K562 (cell line): ENCODE measurements at regions not wholly inside any gene's neighbourhood (a gene's known extent, or its start where the extent isn't known, plus 50 kb on each side); places are given as distances from the start of the nearest gene placed in this dataset.
A peak's percentile ranks its signal among the peaks of the same experiment; 100 is the strongest.

ENCODE experiments used
- ATAC-seq: fragments of 200-7000 bp; cut with Tn5 transposase; 3 replicates; pipeline ENCODE4 v1.9.1; 2020; ENCODE audit warnings: moderate library complexity
- BruUV-seq: library from RNA; stranded (reverse); fragments of 400-500 nt; replicated peaks from 2 replicates; lab custom pipeline; 2021; lab: Mats Ljungman, UMichigan
- CTCF ChIA-PET: fragments of 300-600 bp; formaldehyde crosslinking; extraction: SDS; loops from one replicate; lab custom pipeline; 2021; ENCODE audit warnings: low intra/inter-chr PET ratio; lab: Yijun Ruan, JAX
- POLR2A ChIA-PET: fragments of 300-600, 350-650 bp; sonication (Branson Sonifier 250); formaldehyde crosslinking; extraction: SDS; loops from one replicate; lab custom pipeline; 2021; ENCODE audit warnings: antibody characterized with exemption, inconsistent platforms; lab: Yijun Ruan, JAX
- DNase-seq, 4 experiments: peaks; one replicate each; pipeline versions ENCODE4 v3.0.0 to v3.0.0-alpha.2; 2011 to 2018; ENCODE audit warnings: low spot score in 3 of 4, mixed read lengths in 3 of 4; ENCODE audit errors: extremely low read depth in 1 of 4
- FAIRE-seq: peaks from 2 replicates; lab custom pipeline; 2011; peaks lifted over from hg19 to GRCh38; lab: Jason Lieb, UNC
- H2AFZ ChIP-seq: 2 replicates; pipeline ENCODE4 v1.6.0; 2011; ENCODE audit warnings: low read depth, low read length, control low read depth, inconsistent platforms
- H3K27ac ChIP-seq: fragments of 200-600 bp; 3 replicates; pipeline ENCODE4 v1.8.0; 2011; ENCODE audit warnings: low read depth, mild to moderate bottlenecking, control low read depth, inconsistent platforms, low read length, moderate library complexity, mixed read lengths; ENCODE audit errors: extremely low read depth
- H3K27me3 ChIP-seq, 2 experiments: fragments of 300-600 bp in 1 of 2; 2 replicates in 1 of 2; 3 replicates in 1 of 2; pipeline versions ENCODE4 v1.6.0 to v1.8.0; 2011; ENCODE audit warnings: inconsistent platforms in 2 of 2, low read length in 2 of 2, mild to moderate bottlenecking in 1 of 2, mixed read lengths in 1 of 2, moderate library complexity in 1 of 2; ENCODE audit not compliant: control insufficient read depth in 2 of 2, insufficient read depth in 2 of 2
- H3K36me3 ChIP-seq: fragments of 300-600 bp; 3 replicates; pipeline ENCODE4 v1.8.0; 2011; ENCODE audit warnings: mild to moderate bottlenecking, low read length, inconsistent platforms; ENCODE audit not compliant: control insufficient read depth, insufficient read depth
- H3K4me1 ChIP-seq, 2 experiments: fragments of 200-600 bp in 1 of 2; replicated peaks in 1 of 2; 2 replicates in 1 of 2; 3 replicates in 1 of 2; pipeline versions ENCODE4 v1.5.1 to v1.8.0; 2011; ENCODE audit warnings: inconsistent platforms in 2 of 2, low read length in 2 of 2, mild to moderate bottlenecking in 1 of 2, mixed read lengths in 1 of 2, moderate library complexity in 1 of 2; ENCODE audit not compliant: control insufficient read depth in 2 of 2, insufficient read depth in 2 of 2
- H3K4me2 ChIP-seq: 2 replicates; pipeline ENCODE4 v1.6.1; 2011; ENCODE audit warnings: low read length, control low read depth, inconsistent platforms, mixed read lengths; ENCODE audit not compliant: insufficient read depth
- H3K4me3 ChIP-seq: fragments of 200-600 bp; sonication (generic), shearing (Covaris generic); 2 replicates; pipeline ENCODE4 v1.5.1; 2016; ENCODE audit warnings: control low read depth, inconsistent platforms
- H3K79me2 ChIP-seq: fragments of 200-600 bp; 3 replicates; pipeline ENCODE4 v1.8.0; 2011; ENCODE audit warnings: low read length, inconsistent platforms; ENCODE audit not compliant: control insufficient read depth, insufficient read depth
- H3K9ac ChIP-seq, 2 experiments: 2 replicates each; pipeline versions ENCODE4 v1.6.0 to v1.6.1; 2011; ENCODE audit warnings: low read depth in 2 of 2, low read length in 2 of 2, control low read depth in 1 of 2, inconsistent platforms in 1 of 2, mild to moderate bottlenecking in 1 of 2, mixed read lengths in 1 of 2; ENCODE audit not compliant: insufficient read depth in 1 of 2
- H3K9me1 ChIP-seq: one replicate; pipeline ENCODE4 v1.6.0; 2011; ENCODE audit warnings: inconsistent platforms, mild to moderate bottlenecking, low read length, moderate library complexity; ENCODE audit not compliant: control insufficient read depth, insufficient read depth
- H3K9me3 ChIP-seq: replicated peaks from 2 replicates; pipeline ENCODE4 v1.5.1; 2011; ENCODE audit warnings: low read depth, low read length, inconsistent platforms; ENCODE audit not compliant: control insufficient read depth, insufficient read depth
- H4K20me1 ChIP-seq: replicated peaks from 2 replicates; pipeline ENCODE4 v1.6.1; 2011; ENCODE audit warnings: low read length, inconsistent platforms, mixed read lengths; ENCODE audit not compliant: control insufficient read depth, insufficient read depth
- ELF1 ChIP-seq: fragments of 200-800 bp; sonication (Bioruptor generic); IDR thresholded peaks from 2 replicates; pipeline ENCODE4 v1.6.1; 2016; ENCODE audit warnings: missing genetic modification characterization, missing compliant biosample characterization
- FOS ChIP-seq: IDR thresholded peaks from 3 replicates; pipeline ENCODE4 v1.6.1; 2011; ENCODE audit not compliant: insufficient read length; ENCODE audit errors: extremely low read depth
- FOSL1 ChIP-seq: fragments of 200-800 bp; sonication (Bioruptor generic); conservative IDR thresholded peaks from 2 replicates; pipeline ENCODE4 v1.6.1; 2016; ENCODE audit warnings: missing genetic modification characterization, missing compliant biosample characterization
- FOXM1 ChIP-seq, 2 experiments: fragments of 450-650 bp in 1 of 2; sonication (generic) in 1 of 2; formaldehyde crosslinking in 1 of 2; IDR thresholded peaks; 2 replicates each; pipeline versions ENCODE4 v1.6.1 to v1.9.0; 2017 to 2022; ENCODE audit warnings: low read depth in 2 of 2, mild to moderate bottlenecking in 2 of 2, missing genetic modification reagents in 1 of 2, moderate library complexity in 1 of 2
- FOXP4 ChIP-seq: sonication (generic); formaldehyde crosslinking; IDR thresholded peaks from 2 replicates; pipeline ENCODE4 v1.8.0; 2022; ENCODE audit warnings: mild to moderate bottlenecking, missing genetic modification reagents, borderline replicate concordance
- ILK ChIP-seq: fragments of 450-650 bp; IDR thresholded peaks from 2 replicates; pipeline ENCODE4 v1.6.1; 2016; ENCODE audit warnings: missing genetic modification characterization, low read depth, mild to moderate bottlenecking, missing compliant biosample characterization, moderate library complexity, borderline replicate concordance
- IRF1 ChIP-seq: sonication (generic); formaldehyde crosslinking; IDR thresholded peaks from 2 replicates; pipeline ENCODE4 v1.8.0; 2022; ENCODE audit warnings: missing genetic modification reagents, mild to moderate bottlenecking, borderline replicate concordance
- POLR3A ChIP-seq: IDR thresholded peaks from 2 replicates; pipeline ENCODE4 v1.6.1; 2011; ENCODE audit warnings: borderline replicate concordance, mild to moderate bottlenecking, moderate library complexity; ENCODE audit not compliant: insufficient read length, insufficient read depth; ENCODE audit errors: extremely low read depth
- SRSF7 ChIP-seq: fragments of 200-400 bp; formaldehyde crosslinking; optimal IDR thresholded peaks from 2 replicates; pipeline ENCODE3; 2017; ENCODE audit warnings: mild to moderate bottlenecking, low read depth, low read length
- TOE1 ChIP-seq, 2 experiments: fragments of 450-650 bp in 1 of 2; sonication (generic) in 1 of 2; formaldehyde crosslinking in 1 of 2; IDR thresholded peaks; 2 replicates each; pipeline versions ENCODE4 v1.7.1 to v1.8.0; 2016 to 2022; ENCODE audit warnings: borderline replicate concordance in 2 of 2, mild to moderate bottlenecking in 2 of 2, antibody characterized with exemption in 1 of 2, inconsistent platforms in 1 of 2, low read depth in 1 of 2, missing genetic modification reagents in 1 of 2, moderate library complexity in 1 of 2
- ZNF174 ChIP-seq: fragments of 250-450 bp; sonication (Bioruptor Pico); IDR thresholded peaks from 2 replicates; pipeline ENCODE4 v1.4.0; 2020; ENCODE audit warnings: mild to moderate bottlenecking
- ZNF197 ChIP-seq: fragments of 200-800 bp; sonication (Bioruptor generic); IDR thresholded peaks from 2 replicates; pipeline ENCODE4 v1.6.1; 2016; ENCODE audit warnings: low read depth, missing genetic modification characterization, missing compliant biosample characterization
- ZNF3 ChIP-seq: fragments of 250-450 bp; sonication (Bioruptor Pico); IDR thresholded peaks from 2 replicates; pipeline ENCODE4 v1.5.0; 2021; ENCODE audit warnings: mild to moderate bottlenecking, moderate library complexity
- WGBS: fragments of 100-300 bp; shearing (Covaris generic); methylation state at CpG from one replicate; pipeline ENCODE4 v1.1.6; 2016; ENCODE audit warnings: low coverage, mixed read lengths; ENCODE audit not compliant: insufficient coverage; ENCODE audit errors: missing lambda C conversion rate; 5-methylcytosine and 5-hydroxymethylcytosine counted together
- in situ Hi-C: fragments of 300-500 bp; cut with MboI; formaldehyde crosslinking; loops from 4 replicates; pipeline ENCODE4 v1.15.0; 2018; ENCODE audit warnings: inconsistent platforms, mixed read lengths
- intact Hi-C: fragments of 100-400 bp; cut with micrococcal nuclease; formaldehyde crosslinking; loops from 2 replicates; pipeline ENCODE4 v1.14.2; 2022
- TF ChIP-seq, protein P1 (sequence below): sonication (generic); formaldehyde crosslinking; IDR thresholded peaks from 2 replicates; pipeline ENCODE4 v1.8.1; 2023; ENCODE audit warnings: mild to moderate bottlenecking, missing genetic modification reagents

DNA sequence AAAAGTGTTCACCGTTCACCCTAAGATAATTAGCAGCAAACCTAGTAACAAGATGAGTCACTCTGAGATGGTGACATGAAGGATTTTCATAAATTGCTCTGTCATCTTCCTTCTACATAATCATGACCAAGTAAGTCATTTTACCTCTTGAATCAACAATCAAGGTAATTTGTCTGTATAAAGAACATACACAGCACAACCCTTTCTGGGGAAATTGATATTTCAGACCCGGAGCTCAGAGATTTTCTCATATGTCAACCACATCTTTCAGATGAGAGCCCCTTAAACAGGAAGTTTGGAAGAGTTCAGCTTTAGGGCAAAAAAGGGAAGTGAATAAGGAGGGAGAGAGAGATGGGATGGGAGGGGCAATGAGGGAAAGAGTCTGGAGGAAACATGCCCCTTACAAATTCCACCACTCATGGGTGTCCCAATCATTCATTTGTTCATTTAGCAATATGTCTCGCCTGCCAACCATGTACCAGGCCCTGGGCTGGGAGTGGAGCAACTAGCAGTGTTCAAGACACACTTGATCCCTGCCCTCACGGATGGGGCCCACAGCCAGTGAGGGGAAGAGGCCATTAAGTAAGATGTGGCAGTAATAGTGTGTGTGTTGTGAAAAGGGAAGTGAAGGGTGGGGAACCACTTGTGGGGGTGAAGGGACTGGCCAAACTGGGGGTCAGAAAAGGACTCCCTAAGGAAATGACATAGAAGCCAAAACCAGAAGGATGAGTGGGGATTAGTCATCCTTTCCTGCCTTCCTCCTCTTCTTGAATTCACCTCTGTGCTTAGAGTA is 190.9 kb downstream of the MAFB start:
- ATAC-seq, result peak; percentile 47; the same call in 2 of the 3 replicates
- POLR2A ChIA-PET, result no interaction called here
- TF ChIP-seq ZNF3 (CRISPR knock-in tag) (no peak), POLR3A (no peak), IRF1 (CRISPR knock-in tag) (no peak), ZNF174 (no peak), ZNF197 (CRISPR knock-in tag) (no peak), SRSF7 (no peak), TOE1 (IDR thresholded peaks at IDR 0.05; ENCODE audit: borderline replicate concordance) (no peak), TOE1 (CRISPR knock-in tag; IDR thresholded peaks at IDR 0.05; ENCODE audit: borderline replicate concordance, low read depth) (no peak), FOXM1 (IDR thresholded peaks at IDR 0.05; ENCODE audit: low read depth) (no peak), FOXM1 (CRISPR knock-in tag; IDR thresholded peaks at IDR 0.05; ENCODE audit: low read depth) (no peak), ELF1 (tag) (0 out of 2 replicates have a peak, but pooled peaks have one; percentile 13), FOSL1 (tag) (peak; percentile 77), ILK (no peak), FOXP4 (CRISPR knock-in tag) (no peak), FOS (no peak)
- TF ChIP-seq, protein P1, sequence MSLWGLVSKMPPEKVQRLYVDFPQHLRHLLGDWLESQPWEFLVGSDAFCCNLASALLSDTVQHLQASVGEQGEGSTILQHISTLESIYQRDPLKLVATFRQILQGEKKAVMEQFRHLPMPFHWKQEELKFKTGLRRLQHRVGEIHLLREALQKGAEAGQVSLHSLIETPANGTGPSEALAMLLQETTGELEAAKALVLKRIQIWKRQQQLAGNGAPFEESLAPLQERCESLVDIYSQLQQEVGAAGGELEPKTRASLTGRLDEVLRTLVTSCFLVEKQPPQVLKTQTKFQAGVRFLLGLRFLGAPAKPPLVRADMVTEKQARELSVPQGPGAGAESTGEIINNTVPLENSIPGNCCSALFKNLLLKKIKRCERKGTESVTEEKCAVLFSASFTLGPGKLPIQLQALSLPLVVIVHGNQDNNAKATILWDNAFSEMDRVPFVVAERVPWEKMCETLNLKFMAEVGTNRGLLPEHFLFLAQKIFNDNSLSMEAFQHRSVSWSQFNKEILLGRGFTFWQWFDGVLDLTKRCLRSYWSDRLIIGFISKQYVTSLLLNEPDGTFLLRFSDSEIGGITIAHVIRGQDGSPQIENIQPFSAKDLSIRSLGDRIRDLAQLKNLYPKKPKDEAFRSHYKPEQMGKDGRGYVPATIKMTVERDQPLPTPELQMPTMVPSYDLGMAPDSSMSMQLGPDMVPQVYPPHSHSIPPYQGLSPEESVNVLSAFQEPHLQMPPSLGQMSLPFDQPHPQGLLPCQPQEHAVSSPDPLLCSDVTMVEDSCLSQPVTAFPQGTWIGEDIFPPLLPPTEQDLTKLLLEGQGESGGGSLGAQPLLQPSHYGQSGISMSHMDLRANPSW (CRISPR knock-in tag), result no peak

More for the DNA sequence above, 190.9 kb downstream of the MAFB start:
- intact Hi-C loops, result no loop called here
- WGBS, result 8% methylated on average over 4 of the region's 4 CpGs
- Histone ChIP-seq H3K36me3 (no peaks in the 10 kb centered on the region), H3K4me1 (peaks cover 2 to 6% of the 10 kb centered on the region in 2 experiments; a peak in 4 of 5 replicates), H3K4me2 (peak overlapping the region; percentile 15; the same call in 1 of the 2 replicates), H3K9me1 (no peaks in the 10 kb centered on the region), H3K27ac (peak overlapping the region; percentile 64; the same call in 2 of the 3 replicates), H3K9me3 (no peaks in the 10 kb centered on the region), H3K9ac (no peak overlapping the region), H3K79me2 (no peaks in the 10 kb centered on the region), H4K20me1 (no peaks in the 10 kb centered on the region), H3K4me3 (no peak overlapping the region), H3K27me3 (no peaks in the 10 kb centered on the region; a peak in 1 of 5 replicates), H2AFZ (peak overlapping the region; percentile 65)
- DNase-seq (peak in 2 of 4 experiments; percentile 9 to 17), FAIRE-seq (peak; percentile 67)
- no TSS peak for BruUV-seq
- in situ Hi-C loops, result no loop called here
- CTCF ChIA-PET, result no interaction called here
